Activated naive CD4-positive, alpha-beta T cell treated with anti-CD3 and anti-CD28 coated beads for 36 hours (primary cell): ENCODE measurements at regions not wholly inside any gene's neighbourhood (a gene's known extent, or its start where the extent isn't known, plus 50 kb on each side); places are given as distances from the start of the nearest gene placed in this dataset. TPM values are rescaled to one million over a fixed set of nuclear protein-coding genes. Genes with fewer than 3 reads are reported as not detected.

Experiments
- CTCF ChIA-PET: fragments of 350-600 bp; sonication (Branson Sonifier 250); formaldehyde crosslinking; loops from one replicate; lab custom pipeline; 2021; ENCODE audit warnings: antibody characterized with exemption; lab: Charles Lee
- DNase-seq: peaks from one replicate; pipeline ENCODE4 v3.0.0-alpha.2; 2020
- H3K27ac Mint-ChIP-seq: one replicate; pipeline ENCODE4 v1.8.0; 2021; ENCODE audit warnings: mild to moderate bottlenecking, mixed read lengths
- H3K27me3 Mint-ChIP-seq: one replicate; pipeline ENCODE4 v1.8.0; 2021; ENCODE audit warnings: low read depth, mixed read lengths
- H3K36me3 Mint-ChIP-seq: one replicate; pipeline ENCODE4 v1.8.0; 2021; ENCODE audit warnings: low read depth, mixed read lengths
- H3K4me1 Mint-ChIP-seq: one replicate; pipeline ENCODE4 v1.8.0; 2021; ENCODE audit warnings: low read depth, mixed read lengths
- H3K4me3 Mint-ChIP-seq: one replicate; pipeline ENCODE4 v1.8.0; 2021; ENCODE audit warnings: mild to moderate bottlenecking, moderate library complexity, mixed read lengths
- H3K9me3 Mint-ChIP-seq: one replicate; pipeline ENCODE4 v1.8.0; 2021; ENCODE audit warnings: mixed read lengths
- intact Hi-C: fragments of 100-400 bp; cut with micrococcal nuclease; formaldehyde crosslinking; loops from one replicate; pipeline ENCODE4 v1.15.1; 2023
- microRNA-seq: library from miRNA; unstranded; fragments of <30 nt; microRNA quantifications from one replicate; pipeline ENCODE4 v1.2.0, GENCODE V29; 2022; ENCODE audit warnings: borderline microRNAs expressed, borderline replicate concordance

GRCh38 chr2:51085420-51086068 is 53.6 kb upstream of the NRXN1 start:
- Mint-ChIP-seq H3K4me3 (no peak overlapping the region), H3K4me1 (no peaks in the 10 kb centered on the region), H3K27ac (no peak overlapping the region), H3K9me3 (peaks cover 9% of the 10 kb centered on the region), H3K27me3 (no peaks in the 10 kb centered on the region), H3K36me3 (no peaks in the 10 kb centered on the region)
- DNase-seq: no peak
- intact Hi-C loops: no loop called here
- CTCF ChIA-PET: no interaction called here

- CTCF ChIA-PET: no interaction called here
- no peak overlapping the region for H3K27ac Mint-ChIP-seq
- H3K9me3 Mint-ChIP-seq: peaks cover 9% of the 10 kb centered on the region
- DNase-seq: no peak
- H3K4me3 Mint-ChIP-seq: no peak overlapping the region
- no peaks in the 10 kb centered on the region for H3K4me1 Mint-ChIP-seq
- no peaks in the 10 kb centered on the region for H3K27me3 Mint-ChIP-seq
- no peaks in the 10 kb centered on the region for H3K36me3 Mint-ChIP-seq
- intact Hi-C loops: no loop called here
Measured at GRCh38 chr2:51084750-51085149, 52.8 kb upstream of the NRXN1 start.

Small RNA genes lying in the stretch of these regions (microRNA-seq; reads per million reads assigned to microRNA genes)
- gene MIR4431: not detected
